ENCODE measurements at regions not wholly inside any gene's neighbourhood (a gene's known extent, or its start where the extent isn't known, plus 50 kb on each side); places are given as distances from the start of the nearest gene placed in this dataset.
"Not testable (repeated sequence)": the region's sequence is repeated elsewhere in the genome, so short reads cannot be mapped to it uniquely, and the experiment has no call there.

DNA sequence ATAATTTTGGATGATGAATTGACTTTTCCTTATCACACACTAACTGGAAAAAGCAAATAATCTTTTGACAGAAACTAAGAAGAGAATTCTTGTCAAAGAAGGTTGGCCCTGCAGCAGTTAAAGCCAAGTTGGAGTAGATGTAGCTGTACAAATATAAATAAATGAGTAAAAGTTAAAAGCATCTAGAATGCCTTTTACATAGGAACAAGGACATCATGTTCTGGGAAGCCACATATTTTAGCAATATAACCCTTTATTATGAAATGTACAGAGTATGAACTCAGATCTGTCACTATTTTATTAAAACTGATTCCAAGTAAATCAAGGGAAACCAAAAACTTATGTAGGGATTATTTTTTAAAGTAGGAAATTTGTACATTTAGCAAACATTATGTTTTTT lies 269.4 kb upstream of the FAT4 start:
- no peak for DNase-seq

DNA sequence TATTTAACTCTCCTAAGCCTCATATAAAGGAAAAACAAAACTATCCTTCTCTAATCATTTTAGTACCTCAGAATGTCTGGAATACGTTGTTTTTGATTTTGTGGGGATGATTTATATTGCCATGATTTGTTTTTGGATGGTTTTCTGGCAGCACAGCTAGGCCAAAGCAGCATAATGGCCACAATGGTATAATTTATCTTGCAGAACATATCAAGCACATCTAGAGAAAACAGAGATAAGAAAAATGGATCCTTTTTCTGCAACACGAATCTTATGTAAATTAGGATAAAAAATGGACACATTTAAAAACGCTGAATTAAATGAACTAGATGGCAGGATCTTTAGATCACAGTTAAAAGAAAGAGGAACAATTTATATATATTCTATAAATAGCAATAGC lies 269.9 kb upstream of the FAT4 start:
- DNase-seq, result no peak

DNA sequence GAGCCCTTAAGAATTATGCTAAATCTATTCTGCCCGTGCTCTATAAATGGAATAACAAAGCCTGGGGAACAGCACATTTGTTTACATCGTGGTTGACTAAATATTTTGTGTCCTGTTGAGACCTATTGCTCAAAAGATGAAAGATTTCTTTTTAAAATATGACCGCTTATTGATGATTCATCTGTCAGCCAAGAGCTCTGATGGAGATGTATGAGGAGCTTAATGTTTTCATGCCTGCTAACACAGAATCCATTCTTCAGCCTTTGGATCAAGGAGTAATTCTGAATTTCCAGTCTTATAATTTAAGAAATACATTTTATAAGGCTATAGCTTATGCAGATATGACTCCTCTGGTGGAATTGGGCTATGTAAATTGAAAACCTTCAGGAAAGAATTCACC lies 271.3 kb upstream of the FAT4 start:
- DNase-seq, result no peak

DNA sequence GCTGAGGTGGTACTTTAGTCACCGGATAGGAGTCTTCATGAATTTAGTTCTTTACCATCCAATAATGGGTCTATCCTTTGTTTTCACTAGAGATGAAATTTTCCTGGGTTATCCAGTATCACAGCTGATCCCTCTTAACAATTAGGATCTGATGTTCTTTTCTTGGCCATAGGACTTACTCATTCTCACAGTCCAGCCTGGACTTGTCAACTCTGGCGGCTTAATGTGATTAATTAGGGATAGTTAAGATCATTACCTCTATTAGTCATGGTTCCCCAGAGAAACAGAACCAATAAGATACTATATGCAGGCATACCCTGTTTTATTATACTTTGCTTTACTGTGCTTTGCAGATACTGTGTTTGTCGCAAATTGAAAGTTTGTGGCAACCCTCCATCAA lies 272.7 kb upstream of the FAT4 start:
- DNase-seq, result no peak

DNA sequence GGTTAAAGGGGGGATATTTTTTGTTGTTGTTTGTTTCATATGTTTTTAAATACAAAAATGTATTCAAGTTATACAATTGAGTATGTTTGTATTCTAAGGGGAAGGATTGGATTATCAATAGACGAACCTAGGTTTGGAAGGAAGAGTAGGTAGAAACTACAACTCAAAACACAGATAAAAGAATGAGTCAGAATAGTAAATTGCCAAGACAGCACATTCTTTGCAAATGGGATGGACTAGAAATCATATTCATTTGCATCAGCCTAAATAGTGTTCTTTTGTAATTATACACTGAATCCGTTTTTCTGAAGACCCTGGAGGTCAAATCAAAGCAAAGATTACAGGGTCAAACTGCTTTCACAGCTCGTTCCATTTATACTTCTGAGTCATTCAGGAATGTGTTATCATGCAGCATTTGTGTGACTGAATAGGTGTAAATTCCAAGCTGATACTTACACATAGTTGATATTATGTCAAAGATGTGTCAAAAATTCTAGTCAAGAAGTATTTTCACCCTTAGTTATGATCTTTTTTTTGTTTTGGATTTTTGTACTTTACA lies 273.3 kb upstream of the FAT4 start:
- no peak for DNase-seq

DNA sequence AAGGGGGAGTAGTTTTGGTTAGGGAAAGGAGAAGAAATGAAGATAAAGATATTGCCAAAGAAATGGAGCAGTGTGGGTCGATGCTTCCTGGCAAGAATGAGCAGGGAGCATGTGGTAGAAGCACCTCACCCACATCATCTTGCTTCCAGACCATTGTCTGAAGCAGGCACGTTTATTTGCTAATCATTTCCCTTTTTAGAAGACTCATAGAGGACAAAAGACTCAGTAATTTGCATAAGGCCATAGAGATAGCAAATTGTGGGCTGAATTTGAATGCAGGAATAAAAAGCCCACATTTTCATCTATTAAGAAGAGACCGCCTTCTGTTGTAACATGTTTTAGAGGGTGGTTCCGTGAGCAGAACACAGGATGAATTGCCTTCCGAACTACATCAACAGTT lies 275.2 kb upstream of the FAT4 start:
- no peak for DNase-seq

DNA sequence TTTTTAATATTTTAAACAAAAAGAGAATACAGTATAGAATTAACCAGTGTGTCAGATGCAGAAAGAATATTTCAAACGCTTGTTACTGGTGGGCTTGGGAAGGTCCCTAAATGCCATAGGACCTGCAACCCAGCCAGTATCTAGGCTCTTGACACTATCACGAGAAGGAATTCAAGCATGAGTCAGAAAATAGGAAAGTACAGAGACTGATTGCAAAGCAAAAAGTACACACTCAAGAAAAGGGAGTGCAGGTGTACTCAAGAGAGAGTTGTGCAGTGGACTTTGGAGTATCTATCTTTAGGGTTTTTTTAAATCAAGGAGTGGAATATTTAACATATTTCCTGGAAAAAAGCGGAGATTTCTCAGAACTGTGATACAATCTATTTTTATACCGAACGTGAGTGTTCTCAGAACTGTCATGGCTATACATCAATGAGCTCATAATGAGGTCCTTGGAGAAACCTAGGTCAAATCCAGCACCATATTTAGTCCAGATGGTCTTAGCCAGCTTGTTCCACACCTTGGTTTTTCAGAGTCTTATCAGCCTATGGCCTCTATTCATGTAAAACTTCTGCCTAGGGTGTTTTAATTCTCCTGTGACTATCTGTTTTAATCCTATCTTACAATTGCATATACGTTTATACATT lies 291.8 kb upstream of the FAT4 start:
- DNase-seq, result no peak

DNA sequence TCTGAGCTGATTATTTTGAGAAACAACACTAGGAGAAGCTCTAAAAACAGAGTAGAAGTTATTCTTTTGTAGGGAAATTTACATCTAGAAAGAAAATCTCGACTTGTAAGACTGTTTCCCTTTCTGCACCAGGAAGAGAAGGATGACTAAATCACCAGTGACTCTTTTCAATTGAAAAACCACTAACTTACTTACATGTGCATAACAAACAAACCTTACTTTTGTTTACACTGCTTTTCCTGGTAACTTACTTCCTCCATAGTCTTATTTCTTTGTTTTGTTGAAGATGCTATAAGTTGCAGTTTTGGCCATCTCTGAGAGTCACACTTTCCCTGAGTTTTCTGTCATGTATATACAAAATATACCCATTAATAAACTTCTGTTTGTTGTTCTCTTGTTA lies 293.6 kb upstream of the FAT4 start:
- no peak for DNase-seq

DNA sequence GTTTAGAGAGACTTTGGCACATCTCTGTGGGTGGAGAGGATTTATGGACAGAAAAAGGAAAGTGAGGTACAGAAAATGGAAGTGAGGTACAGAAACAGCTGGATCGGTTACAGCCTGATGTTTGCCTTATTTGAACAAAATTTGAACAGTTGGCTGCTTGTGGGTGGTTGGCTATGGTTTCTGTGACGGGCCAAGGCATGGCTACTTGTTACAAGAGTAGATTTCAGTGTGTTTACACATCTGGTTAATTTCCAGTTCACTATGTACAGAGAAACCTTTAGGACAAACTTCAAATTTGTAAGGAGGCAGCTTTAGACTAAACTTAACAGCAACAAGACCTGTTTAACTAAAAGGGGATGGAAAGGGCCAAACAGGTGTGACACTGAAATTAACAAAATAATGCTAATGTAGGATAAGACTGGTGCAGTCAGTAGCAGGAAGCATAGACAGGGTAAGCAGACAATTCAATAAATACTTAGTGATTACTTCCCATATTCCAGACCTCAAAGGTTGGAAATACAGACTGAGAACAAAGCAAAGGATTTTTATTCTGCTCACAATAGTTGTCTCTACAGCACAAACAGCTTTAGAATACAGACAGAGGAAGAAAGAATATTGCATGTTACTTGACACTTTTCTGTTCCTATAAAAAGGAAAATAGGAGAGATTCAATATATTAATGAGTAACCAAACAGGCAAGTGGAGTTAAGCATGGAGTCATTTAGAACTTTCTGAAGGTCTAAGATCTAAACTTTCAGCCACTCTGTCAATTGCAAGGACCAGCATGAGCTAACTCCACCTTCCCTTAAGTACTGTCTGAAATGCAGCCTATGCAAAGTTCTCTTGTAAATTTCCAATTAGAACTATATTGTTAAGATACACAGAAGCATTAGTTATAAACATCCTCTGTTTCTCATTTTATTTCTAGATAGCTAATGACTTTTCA lies 294.4 kb upstream of the FAT4 start:
- DNase-seq, result no peak

DNA sequence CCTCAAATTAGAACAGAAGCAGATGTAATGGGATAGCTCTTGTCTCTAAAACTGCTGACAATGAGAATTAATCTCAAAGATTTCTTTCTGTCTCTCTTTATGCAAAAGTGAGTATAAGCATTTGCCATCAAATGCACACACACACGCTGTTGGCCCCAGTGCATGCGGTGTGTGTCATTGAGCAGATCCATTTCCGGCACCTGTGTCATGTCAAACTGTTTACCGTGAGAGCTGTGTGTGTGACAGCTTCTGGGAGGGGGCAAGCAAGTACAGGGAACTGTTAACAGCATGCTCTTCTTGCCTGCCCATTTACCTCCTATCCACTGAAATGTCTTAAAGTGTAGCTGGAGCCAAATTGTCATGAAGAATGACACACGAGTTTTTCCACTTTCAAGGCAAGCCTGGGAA lies 297.9 kb upstream of the FAT4 start:
- no peak for DNase-seq

DNA sequence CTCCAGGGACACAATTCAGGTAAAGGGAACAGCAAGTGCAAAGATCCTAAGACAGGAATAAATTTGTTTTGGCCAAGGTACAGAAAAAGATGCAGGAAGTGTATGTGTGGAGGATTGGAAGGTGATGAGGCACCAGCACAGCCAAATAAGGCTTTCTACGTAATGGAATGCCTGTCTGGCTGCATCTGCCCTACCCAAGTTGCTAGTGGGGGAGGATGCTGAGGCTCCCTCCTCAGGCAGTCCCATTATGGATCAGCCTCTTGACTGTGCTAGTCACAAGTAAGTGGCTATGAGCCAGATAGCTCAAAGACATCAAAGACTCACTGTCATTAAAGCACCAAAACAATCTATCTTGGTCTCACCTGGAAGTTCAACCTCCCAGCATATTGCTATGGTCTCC lies 300.9 kb upstream of the FAT4 start:
- DNase-seq, result no peak

DNA sequence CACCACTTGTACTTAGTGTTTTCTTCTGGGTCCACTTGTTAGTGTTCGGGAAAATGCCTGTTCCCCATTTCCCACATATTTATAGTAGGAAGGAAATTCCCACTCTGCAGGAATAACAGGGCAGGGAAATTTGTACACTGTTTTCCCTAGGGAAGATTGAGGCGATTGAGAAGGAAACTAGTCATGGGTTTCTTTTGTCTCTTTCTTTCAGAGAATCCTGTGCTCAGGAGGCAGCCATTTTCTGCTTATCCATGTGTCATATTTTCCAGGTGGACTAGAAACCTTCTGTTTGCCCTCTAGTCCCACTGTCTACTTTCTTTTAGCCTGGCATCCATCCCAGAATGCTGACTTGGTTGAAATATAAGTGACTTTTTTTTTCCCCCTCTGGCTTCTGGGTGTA lies 299.1 kb upstream of the ANKRD50 start:
- DNase-seq, result no peak

DNA sequence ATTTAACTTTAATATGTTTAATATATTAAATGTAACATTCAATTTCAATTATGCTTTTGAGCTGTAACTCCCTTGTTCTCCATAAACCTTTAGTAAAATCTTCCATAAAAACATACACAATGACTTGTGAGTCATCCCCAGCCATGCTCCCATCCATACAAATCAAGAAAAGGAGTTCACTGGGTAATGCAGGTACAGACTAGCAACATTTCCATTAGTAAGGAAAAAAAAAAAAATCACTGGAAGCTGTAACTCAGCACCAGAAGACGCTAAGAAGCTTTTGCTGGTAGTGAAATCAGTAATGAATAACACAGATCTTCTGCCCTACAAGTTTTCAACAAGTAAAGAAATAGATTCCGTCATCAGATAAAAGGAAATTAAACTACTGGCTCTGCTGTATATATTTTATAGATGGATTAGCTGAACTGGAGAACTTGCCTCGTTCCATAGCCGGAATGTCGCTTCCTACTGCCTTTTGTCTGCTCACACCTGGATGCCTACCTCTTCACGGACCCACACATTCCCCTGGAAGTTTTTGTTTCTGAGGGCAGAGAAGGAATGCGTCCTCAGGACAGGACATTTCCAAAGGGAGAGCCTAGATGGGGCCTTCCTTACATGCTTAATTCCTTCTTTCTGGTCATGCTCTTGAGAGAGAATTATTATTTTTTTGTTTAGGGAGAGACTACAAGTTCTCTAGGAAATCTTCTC lies 298.4 kb upstream of the ANKRD50 start:
- no peak for DNase-seq

DNA sequence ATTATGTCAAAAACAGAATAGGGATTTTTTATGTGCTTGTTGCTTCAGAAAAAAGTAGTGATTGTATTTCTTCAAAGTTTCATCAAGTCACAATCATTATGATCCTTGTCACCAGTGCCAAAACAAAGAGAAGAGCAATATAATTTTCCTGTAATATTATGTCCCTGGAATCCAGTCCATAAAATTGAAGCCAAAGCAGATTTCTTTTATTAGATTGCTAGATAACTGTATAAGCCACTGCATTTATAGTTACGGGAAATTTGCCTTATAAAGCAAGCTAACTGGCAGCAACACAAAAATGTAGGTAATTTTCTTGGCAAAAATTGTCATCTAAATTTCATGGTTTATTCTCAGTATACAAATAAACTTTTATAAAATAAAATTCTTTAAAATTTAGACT lies 296.1 kb upstream of the ANKRD50 start:
- DNase-seq, result no peak

DNA sequence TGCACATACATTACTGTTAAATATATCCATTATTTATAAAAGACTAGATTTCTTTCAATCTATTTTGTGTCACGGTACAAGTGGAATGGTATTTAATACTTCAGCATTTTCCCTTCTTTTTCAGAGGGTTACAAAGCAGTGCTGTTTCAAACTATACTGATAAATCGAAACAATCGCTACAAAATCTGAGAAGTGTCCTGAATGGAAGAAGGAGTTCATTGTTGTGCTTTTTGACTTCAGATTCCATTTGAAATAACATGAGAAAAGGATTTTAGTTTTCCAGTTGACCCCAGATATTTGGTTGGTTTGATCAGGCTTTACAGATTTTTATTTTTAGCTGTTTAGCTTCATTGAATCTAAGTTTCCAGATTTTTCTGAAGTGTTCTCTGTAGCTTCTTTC lies 292.1 kb upstream of the ANKRD50 start:
- DNase-seq, result no peak

DNA sequence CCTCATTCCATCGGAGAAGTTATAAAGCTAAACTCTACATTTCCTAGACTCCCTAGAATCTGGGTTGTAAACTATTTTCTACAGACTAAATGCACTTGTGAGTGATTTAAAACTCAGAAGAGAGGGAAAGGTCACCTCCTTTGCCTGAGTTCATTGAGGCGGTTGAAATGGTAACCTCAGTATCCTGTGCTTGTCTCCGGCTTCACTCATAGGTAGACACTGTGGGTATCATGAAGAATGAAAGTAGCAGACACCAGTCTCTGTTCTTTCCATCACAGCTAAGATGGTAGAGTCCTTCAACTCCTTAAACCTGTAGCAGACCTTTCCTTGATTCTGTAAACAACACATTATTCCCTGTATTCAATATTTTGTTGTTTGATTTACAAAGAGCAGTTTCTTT lies 291.3 kb upstream of the ANKRD50 start:
- DNase-seq, result no peak

DNA sequence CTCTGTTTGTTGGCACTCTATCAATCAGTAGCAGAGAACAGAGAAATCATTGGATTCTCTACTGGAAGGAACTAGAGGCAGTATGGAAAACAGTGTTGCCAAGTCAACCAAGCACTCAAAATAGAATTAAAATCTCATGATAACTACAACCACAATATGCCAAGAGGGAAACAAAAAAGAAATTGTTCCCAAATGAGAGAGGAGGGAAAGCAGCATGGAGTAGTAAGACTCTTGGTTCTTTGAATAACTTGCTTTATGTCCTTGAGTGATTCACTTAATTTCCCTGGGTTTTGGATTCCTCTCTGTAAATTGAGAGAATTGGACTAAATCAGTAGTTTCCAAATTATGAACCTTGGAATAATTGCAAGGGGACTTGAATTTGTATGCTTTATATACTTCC lies 285.5 kb upstream of the ANKRD50 start:
- no peak for DNase-seq

DNA sequence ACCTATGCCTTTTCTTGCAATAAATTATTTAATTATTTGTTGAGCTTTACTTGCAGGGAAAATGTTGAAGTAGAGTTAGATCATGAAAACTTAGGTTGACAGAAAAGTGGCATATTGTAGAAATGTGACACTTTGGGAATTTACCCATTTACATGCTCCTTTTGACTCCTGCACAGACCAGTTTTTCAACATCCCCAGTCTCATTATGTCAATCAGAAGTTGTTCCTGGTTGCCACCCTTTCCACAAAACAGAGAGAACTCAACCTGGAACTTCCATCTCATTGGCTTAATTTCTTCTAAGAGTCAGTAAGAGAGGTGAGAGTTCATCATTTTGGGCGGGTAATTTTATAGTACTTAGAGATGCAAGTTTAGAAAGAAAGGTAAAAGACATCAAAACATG lies 284.6 kb upstream of the ANKRD50 start:
- no peak for DNase-seq

DNA sequence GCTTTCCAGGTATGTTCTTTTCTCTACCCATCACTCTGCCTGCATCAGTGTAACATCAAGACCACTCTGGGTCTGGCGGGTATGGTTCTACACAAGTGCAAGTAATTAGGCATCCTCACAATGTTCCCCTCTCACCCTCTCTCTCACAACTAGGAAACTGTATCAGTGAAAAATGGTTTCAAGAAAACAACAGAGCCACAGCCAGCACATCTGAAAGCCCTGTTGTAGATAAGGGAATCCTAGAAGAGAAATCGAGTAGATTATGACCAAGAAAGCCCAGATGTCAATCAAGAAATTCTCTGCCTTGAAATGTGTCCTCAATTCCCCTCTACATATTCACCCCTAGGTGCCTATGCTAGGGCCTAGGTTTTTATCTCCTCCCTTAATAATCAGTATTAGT lies 281.3 kb upstream of the ANKRD50 start:
- DNase-seq, result no peak

DNA sequence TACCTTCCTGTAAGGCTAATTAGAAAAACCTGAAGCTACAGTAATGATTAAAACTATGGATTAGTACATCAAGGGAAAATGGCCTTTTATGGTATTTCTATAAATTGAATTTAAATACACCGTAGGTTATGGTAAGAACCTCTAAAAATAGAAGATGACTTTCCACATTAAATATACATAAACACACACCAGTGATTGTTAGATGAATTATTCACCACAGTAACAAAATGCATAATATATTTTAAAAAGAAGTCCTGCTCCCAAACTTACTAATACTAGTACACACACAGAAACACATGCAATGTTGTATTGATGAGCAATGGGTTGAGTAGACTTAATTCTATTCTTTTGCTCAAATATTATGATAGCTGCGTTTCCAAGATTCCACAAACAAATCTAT lies 277.9 kb upstream of the ANKRD50 start:
- DNase-seq, result no peak

DNA sequence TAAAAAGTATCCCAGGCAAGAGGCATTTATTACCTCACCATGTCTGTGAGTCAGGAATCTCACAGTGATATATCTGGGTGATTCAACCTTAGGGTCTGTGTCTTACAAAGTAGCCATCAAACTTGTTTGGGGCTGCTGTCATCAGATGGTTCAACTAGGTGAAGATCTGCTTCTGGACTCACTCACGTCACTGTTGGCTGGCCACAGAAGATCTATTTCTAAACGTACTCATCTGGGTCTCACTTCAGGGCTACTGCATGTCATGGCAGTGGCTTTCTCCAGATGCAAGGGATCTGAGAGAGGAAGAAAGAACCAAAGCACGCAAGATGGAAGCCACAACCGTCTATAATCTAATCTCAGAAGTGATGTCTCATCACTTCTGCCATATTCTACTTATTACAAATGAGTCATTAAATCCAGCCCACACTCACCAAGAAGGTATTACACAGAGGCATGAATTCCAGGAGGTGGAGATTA lies 267.8 kb upstream of the ANKRD50 start:
- DNase-seq, result no peak

DNA sequence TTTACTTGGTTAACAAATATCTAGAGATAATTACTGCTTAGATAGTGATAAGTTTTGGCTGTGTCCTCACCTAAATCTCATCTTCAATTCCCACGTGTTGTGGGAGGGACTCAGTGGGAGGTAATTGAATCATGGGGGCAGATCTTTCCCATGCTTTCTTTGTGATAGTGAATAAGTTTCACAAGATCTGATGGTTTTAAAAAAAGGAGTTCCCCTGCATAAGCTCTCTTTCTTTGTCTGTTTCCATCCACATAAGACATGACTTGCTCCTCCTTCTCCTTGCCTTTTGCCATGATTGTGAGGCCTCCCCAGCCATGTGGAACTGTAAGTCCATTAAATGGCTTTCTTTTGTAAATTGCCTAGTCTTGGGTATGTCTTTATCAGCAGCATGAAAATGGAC lies 266.0 kb upstream of the ANKRD50 start:
- DNase-seq, result not testable (repeated sequence)

DNA sequence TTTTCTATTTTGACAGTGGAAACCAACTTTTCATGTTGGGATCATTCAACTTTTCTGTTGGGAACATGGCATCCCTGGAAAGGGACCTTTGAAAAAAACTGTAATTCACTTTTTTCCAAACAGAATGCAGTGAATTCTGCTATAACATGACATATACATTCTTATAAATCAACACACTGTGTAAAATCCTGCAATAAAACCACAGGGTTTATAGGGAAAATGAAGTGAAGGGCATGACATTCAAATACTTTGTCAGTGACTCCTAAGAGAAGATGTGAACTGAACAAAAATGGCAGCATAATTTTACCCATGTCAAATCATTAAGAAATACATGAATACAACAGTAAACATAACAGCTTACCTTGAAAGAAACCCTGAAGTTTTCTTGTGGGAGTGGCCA lies 264.5 kb upstream of the ANKRD50 start:
- DNase-seq, result no peak

DNA sequence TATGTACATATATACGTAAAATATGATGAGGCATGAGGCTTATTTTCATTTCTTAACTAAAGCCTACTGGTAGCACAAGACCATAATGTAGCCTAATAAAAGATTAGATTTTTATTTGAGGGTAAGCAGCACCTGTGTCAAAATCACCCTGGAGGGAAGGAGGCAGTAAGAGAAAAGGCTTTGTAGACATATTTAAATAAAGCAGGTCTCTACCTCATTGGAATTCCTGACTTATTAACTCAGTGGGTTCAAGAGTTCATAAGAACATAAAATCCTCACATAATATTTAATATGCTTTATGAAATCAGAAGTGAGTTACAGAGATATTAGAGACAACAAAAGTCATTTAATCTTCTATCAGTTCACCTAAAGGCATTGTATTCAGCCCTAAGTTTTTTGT lies 261.6 kb upstream of the ANKRD50 start:
- DNase-seq, result no peak

Data from amniotic stem cell (primary cell).